CD4-positive, alpha-beta T cell (primary cell): ENCODE measurements at regions not wholly inside any gene's neighbourhood (a gene's known extent, or its start where the extent isn't known, plus 50 kb on each side); places are given as distances from the start of the nearest gene placed in this dataset.

Source experiments
- ATAC-seq: fragments of 200-7000 bp; cut with Tn5 transposase; one replicate; pipeline ENCODE4 v1.10.0; 2022; ENCODE audit warnings: mild to moderate bottlenecking; ENCODE audit not compliant: poor library complexity
- CTCF ChIA-PET: fragments of 350-600 bp; sonication (Branson Sonifier 250); formaldehyde crosslinking; loops from one replicate; lab custom pipeline; 2021; ENCODE audit warnings: antibody characterized with exemption, inconsistent platforms; lab: Charles Lee
- POLR2A ChIA-PET: fragments of 350-600 bp; sonication (Branson Sonifier 250); formaldehyde crosslinking; loops from one replicate; lab custom pipeline; 2021; ENCODE audit warnings: antibody characterized with exemption, inconsistent platforms; lab: Charles Lee
- DNase-seq, 14 experiments: peaks; one replicate each; pipeline ENCODE4 v3.0.0-alpha.2; 2013 to 2020; ENCODE audit warnings: mixed read lengths in 2 of 14
- H3K27ac ChIP-seq, 2 donors: one replicate each; pipeline versions ENCODE4 v1.5.1 to v1.7.0; 2013; ENCODE audit warnings: low read length in 2 of 2, low read depth in 1 of 2, mild to moderate bottlenecking in 1 of 2
- H3K27me3 ChIP-seq, 2 experiments: 1 replicate in 1 of 2; 2 replicates in 1 of 2; pipeline versions ENCODE4 v1.6.1 to v1.7.0; 2013; ENCODE audit warnings: low read length in 2 of 2, control low read depth in 1 of 2, mild to moderate bottlenecking in 1 of 2, moderate library complexity in 1 of 2; ENCODE audit not compliant: insufficient read depth in 2 of 2, control insufficient read depth in 1 of 2
- H3K36me3 ChIP-seq: one replicate; pipeline ENCODE4 v1.6.1; 2013; ENCODE audit warnings: low read length, control low read depth; ENCODE audit not compliant: insufficient read depth
- H3K4me1 ChIP-seq: one replicate; pipeline ENCODE4 v1.6.1; 2013; ENCODE audit warnings: low read length, control low read depth; ENCODE audit not compliant: insufficient read depth
- H3K4me3 ChIP-seq: one replicate; pipeline ENCODE4 v1.5.1; 2013; ENCODE audit warnings: mild to moderate bottlenecking, low read length, moderate library complexity
- H3K9me3 ChIP-seq, 2 experiments: 1 replicate in 1 of 2; 2 replicates in 1 of 2; pipeline versions ENCODE4 v1.6.1 to v1.7.0; 2013; ENCODE audit warnings: low read length in 2 of 2, mild to moderate bottlenecking in 2 of 2, control low read depth in 1 of 2, moderate library complexity in 1 of 2; ENCODE audit not compliant: control insufficient read depth in 1 of 2, insufficient read depth in 1 of 2
- H3K27ac Mint-ChIP-seq: one replicate; pipeline ENCODE4 v1.8.0; 2020; ENCODE audit warnings: mixed read lengths
- H3K27me3 Mint-ChIP-seq: one replicate; pipeline ENCODE4 v1.8.0; 2021; ENCODE audit warnings: mixed read lengths
- H3K36me3 Mint-ChIP-seq: one replicate; pipeline ENCODE4 v1.8.0; 2021; ENCODE audit warnings: low read depth, mixed read lengths
- H3K4me1 Mint-ChIP-seq: one replicate; pipeline ENCODE4 v1.8.0; 2021; ENCODE audit warnings: low read depth, mixed read lengths
- H3K4me3 Mint-ChIP-seq: one replicate; pipeline ENCODE4 v1.8.0; 2020; ENCODE audit warnings: mild to moderate bottlenecking, mixed read lengths
- H3K9me3 Mint-ChIP-seq: one replicate; pipeline ENCODE4 v1.8.0; 2020; ENCODE audit warnings: mixed read lengths
- intact Hi-C, 2 experiments: fragments of 100-400 bp; cut with DNase I in 1 of 2; cut with micrococcal nuclease in 1 of 2; formaldehyde crosslinking; loops; one replicate each; pipeline versions ENCODE4 v1.15.1 to v1.9.0; 2023 to 2025; cut with DNase I, micrococcal nuclease
- TF ChIP-seq, protein P1 (sequence below): fragments of 200-600 bp; IDR thresholded peaks from one replicate; pipeline ENCODE4 v1.8.0; 2022; ENCODE audit warnings: antibody characterized with exemption, mild to moderate bottlenecking

DNA sequence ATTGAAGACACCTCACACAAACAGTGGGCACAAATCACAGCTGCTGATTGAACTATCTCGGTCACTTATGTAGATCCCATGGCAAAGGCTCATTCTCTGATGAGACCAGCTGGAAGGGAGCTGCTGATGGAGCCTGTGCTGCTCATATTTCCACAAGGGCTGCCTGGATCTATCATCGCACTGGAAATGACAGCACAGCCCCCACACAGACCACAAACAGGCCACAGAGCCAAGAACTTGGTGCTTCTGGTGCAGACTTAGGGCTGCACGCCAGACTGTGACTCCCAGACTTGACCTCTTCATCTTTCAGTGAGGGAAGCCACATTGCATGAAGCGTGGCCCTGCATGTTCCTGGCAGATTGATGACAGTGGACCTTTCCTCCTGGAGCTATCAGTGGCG, 197.6 kb downstream of the MINAR1 start:
- H3K4me3 ChIP-seq, result no peak overlapping the region
- H3K4me3 Mint-ChIP-seq, result no peak overlapping the region
- H3K4me1 Mint-ChIP-seq, result no peaks in the 10 kb centered on the region
- TF ChIP-seq, protein P1, sequence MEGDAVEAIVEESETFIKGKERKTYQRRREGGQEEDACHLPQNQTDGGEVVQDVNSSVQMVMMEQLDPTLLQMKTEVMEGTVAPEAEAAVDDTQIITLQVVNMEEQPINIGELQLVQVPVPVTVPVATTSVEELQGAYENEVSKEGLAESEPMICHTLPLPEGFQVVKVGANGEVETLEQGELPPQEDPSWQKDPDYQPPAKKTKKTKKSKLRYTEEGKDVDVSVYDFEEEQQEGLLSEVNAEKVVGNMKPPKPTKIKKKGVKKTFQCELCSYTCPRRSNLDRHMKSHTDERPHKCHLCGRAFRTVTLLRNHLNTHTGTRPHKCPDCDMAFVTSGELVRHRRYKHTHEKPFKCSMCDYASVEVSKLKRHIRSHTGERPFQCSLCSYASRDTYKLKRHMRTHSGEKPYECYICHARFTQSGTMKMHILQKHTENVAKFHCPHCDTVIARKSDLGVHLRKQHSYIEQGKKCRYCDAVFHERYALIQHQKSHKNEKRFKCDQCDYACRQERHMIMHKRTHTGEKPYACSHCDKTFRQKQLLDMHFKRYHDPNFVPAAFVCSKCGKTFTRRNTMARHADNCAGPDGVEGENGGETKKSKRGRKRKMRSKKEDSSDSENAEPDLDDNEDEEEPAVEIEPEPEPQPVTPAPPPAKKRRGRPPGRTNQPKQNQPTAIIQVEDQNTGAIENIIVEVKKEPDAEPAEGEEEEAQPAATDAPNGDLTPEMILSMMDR, result no peak
- H3K9me3 Mint-ChIP-seq, result peaks cover 2% of the 10 kb centered on the region
- H3K36me3 ChIP-seq, result no peaks in the 10 kb centered on the region
- peaks cover 0 to 9% of the 10 kb centered on the region in 2 experiments for H3K27me3 ChIP-seq
- DNase-seq (no peak), ATAC-seq (no peak)
- H3K27me3 Mint-ChIP-seq, result peaks cover 46% of the 10 kb centered on the region
- peaks cover 0 to 5% of the 10 kb centered on the region in 2 experiments for H3K9me3 ChIP-seq
- H3K4me1 ChIP-seq, result no peaks in the 10 kb centered on the region
- intact Hi-C loops, result no loop called here
- H3K27ac Mint-ChIP-seq, result no peak overlapping the region
- ChIA-PET CTCF (interaction anchor here (1.0 kb wide), 1 partner anchor 11 kb away, joined by 3 read pairs; no protein-coding TSS in a partner anchor), POLR2A (no interaction called here)
- no peak overlapping the region for H3K27ac ChIP-seq
- no peaks in the 10 kb centered on the region for H3K36me3 Mint-ChIP-seq

DNA sequence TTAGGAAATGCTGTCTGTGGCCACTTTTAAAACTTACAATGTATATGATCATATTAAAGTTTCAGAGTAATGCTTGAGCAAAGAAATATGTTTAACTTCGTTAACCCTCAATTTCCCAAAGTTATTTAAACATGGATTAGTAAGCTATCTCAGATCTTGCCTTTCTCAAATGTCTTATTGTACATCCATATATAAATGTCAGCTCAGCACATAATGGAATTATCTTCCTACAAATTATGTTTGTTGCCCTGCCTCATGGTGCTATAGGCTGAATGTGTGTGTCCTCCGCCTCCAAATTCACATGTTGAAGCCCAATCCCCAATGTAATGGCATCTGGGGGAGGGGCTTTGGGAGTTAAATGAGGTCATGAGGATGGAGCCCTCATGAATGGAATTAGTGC, 200.3 kb downstream of the MINAR1 start:
- POLR2A ChIA-PET, result no interaction called here
- TF ChIP-seq, protein P1, result no peak

GRCh38 chr15:79635149-79635771, 203.1 kb downstream of the MINAR1 start:
- Histone ChIP-seq H3K27me3 (peaks cover 0 to 9% of the 10 kb centered on the region in 2 experiments), H3K4me3 (no peak overlapping the region), H3K36me3 (no peaks in the 10 kb centered on the region), H3K4me1 (no peaks in the 10 kb centered on the region), H3K9me3 (peaks cover 0 to 5% of the 10 kb centered on the region in 2 experiments), H3K27ac (no peak overlapping the region)
- TF ChIP-seq, protein P1, result no peak
- DNase-seq (no peak), ATAC-seq (no peak)
- Mint-ChIP-seq H3K27ac (no peak overlapping the region), H3K9me3 (peaks cover 2% of the 10 kb centered on the region), H3K36me3 (no peaks in the 10 kb centered on the region), H3K4me1 (no peaks in the 10 kb centered on the region), H3K27me3 (peaks cover 68% of the 10 kb centered on the region), H3K4me3 (no peak overlapping the region)
- POLR2A ChIA-PET, result no interaction called here
- intact Hi-C loops, result no loop called here
- CTCF ChIA-PET, result interaction anchor here (1.7 kb wide), 1 partner anchor 9 kb away, joined by 3 read pairs; no protein-coding TSS in a partner anchor

More for the DNA sequence above, 200.3 kb downstream of the MINAR1 start:
- Histone ChIP-seq H3K27ac (no peak overlapping the region), H3K4me3 (no peak overlapping the region), H3K36me3 (no peaks in the 10 kb centered on the region), H3K4me1 (no peaks in the 10 kb centered on the region), H3K9me3 (peaks cover 0 to 5% of the 10 kb centered on the region in 2 experiments), H3K27me3 (peaks cover 0 to 9% of the 10 kb centered on the region in 2 experiments)
- H3K4me1 Mint-ChIP-seq, result no peaks in the 10 kb centered on the region
- CTCF ChIA-PET, result no interaction called here
- DNase-seq (no peak), ATAC-seq (no peak)
- H3K27ac Mint-ChIP-seq, result no peak overlapping the region
- peaks cover 53% of the 10 kb centered on the region for H3K27me3 Mint-ChIP-seq
- H3K36me3 Mint-ChIP-seq, result no peaks in the 10 kb centered on the region
- H3K9me3 Mint-ChIP-seq, result peaks cover 2% of the 10 kb centered on the region
- intact Hi-C loops, result no loop called here
- H3K4me3 Mint-ChIP-seq, result no peak overlapping the region
